HepG2 (cell line): ENCODE measurements at regions not wholly inside any gene's neighbourhood (a gene's known extent, or its start where the extent isn't known, plus 50 kb on each side); places are given as distances from the start of the nearest gene placed in this dataset.

ENCODE experiments used
- BATF2 ChIP-seq: sonication (generic); formaldehyde crosslinking; IDR thresholded peaks from 2 replicates; pipeline ENCODE4 v1.8.0; 2022; ENCODE audit warnings: mild to moderate bottlenecking, missing genetic modification reagents, moderate library complexity
- CTCF ChIP-seq: sonication (generic); formaldehyde crosslinking; IDR thresholded peaks from 2 replicates; pipeline ENCODE4 v1.5.0; 2020; ENCODE audit warnings: mild to moderate bottlenecking, missing genetic modification reagents, moderate library complexity
- EP300 ChIP-seq, 3 experiments: sonication (generic) in 1 of 3; formaldehyde crosslinking in 1 of 3; IDR thresholded peaks; 2 replicates each; pipeline versions ENCODE4 v1.5.1 to v1.6.1; 2011 to 2020; ENCODE audit warnings: low read depth in 2 of 3, low read length in 2 of 3, borderline replicate concordance in 1 of 3, improper control_type of control experiment in 1 of 3, mild to moderate bottlenecking in 1 of 3, missing genetic modification reagents in 1 of 3, moderate library complexity in 1 of 3
- GATAD2A ChIP-seq: IDR thresholded peaks from 2 replicates; pipeline ENCODE4 v1.6.1; 2016
- GRHL1 ChIP-seq: sonication (generic); formaldehyde crosslinking; conservative IDR thresholded peaks from 2 replicates; pipeline ENCODE4 v1.8.0; 2022; ENCODE audit warnings: missing genetic modification reagents
- KAT2B ChIP-seq: fragments of 150-350 bp; IDR thresholded peaks from 2 replicates; pipeline ENCODE4 v1.6.1; 2014; ENCODE audit warnings: low read depth, low read length, borderline replicate concordance
- STAT5B ChIP-seq: sonication (generic); formaldehyde crosslinking; IDR thresholded peaks from 2 replicates; pipeline ENCODE4 v1.4.0; 2020; ENCODE audit warnings: missing genetic modification reagents

GRCh38 chr3:159841766-159842165, 146.9 kb upstream of the IL12A start:
- TF ChIP-seq EP300 (IDR thresholded peaks at IDR 0.05; ENCODE audit: low read depth in 2 of 2, low read length in 2 of 2) (no peak), EP300 (CRISPR knock-in tag; IDR thresholded peaks at IDR 0.05; ENCODE audit: borderline replicate concordance) (no peak), BATF2 (CRISPR knock-in tag) (no peak), CTCF (CRISPR knock-in tag) (no peak), GATAD2A (no peak), KAT2B (no peak), GRHL1 (CRISPR knock-in tag) (no peak), STAT5B (no peak)
